ENCODE measurements at regions not wholly inside any gene's neighbourhood (a gene's known extent, or its start where the extent isn't known, plus 50 kb on each side); places are given as distances from the start of the nearest gene placed in this dataset.
"Not testable (repeated sequence)": the region's sequence is repeated elsewhere in the genome, so short reads cannot be mapped to it uniquely, and the experiment has no call there.

DNA sequence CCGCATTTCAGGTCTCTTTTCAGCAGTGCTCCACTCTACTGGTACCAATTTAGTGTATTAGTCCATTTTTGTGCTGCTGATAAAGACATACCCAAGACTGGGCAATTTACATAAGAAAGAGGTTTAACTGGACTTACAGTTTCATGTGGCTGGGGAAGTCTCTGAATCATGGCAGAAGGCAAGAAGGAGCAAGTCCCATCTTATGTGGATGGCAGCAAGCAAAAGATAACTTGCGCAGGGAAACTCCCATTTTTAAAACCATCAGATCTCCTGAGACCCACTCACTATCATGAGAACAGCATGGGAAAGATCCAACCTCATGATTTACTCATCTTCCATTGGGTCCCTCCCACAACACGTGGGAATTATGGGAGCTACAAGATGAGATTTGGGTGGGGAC lies 231.0 kb upstream of the TNC start:
- TF ChIP-seq, protein P1, sequence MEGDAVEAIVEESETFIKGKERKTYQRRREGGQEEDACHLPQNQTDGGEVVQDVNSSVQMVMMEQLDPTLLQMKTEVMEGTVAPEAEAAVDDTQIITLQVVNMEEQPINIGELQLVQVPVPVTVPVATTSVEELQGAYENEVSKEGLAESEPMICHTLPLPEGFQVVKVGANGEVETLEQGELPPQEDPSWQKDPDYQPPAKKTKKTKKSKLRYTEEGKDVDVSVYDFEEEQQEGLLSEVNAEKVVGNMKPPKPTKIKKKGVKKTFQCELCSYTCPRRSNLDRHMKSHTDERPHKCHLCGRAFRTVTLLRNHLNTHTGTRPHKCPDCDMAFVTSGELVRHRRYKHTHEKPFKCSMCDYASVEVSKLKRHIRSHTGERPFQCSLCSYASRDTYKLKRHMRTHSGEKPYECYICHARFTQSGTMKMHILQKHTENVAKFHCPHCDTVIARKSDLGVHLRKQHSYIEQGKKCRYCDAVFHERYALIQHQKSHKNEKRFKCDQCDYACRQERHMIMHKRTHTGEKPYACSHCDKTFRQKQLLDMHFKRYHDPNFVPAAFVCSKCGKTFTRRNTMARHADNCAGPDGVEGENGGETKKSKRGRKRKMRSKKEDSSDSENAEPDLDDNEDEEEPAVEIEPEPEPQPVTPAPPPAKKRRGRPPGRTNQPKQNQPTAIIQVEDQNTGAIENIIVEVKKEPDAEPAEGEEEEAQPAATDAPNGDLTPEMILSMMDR (conservative IDR thresholded peaks at IDR 0.05 in 1 of 2, IDR thresholded peaks at IDR 0.05 in 1 of 2; ENCODE audit: extremely low read depth in 1 of 2, insufficient read depth in 1 of 2, low read depth in 1 of 2, low read length in 2 of 2): not testable (repeated sequence)
- TF ChIP-seq EZH2 (IDR thresholded peaks at IDR 0.05; ENCODE audit: borderline replicate concordance, low read length): not testable (repeated sequence)

All from mammary epithelial cell (primary cell).